GM18861 (cell line): ENCODE measurements at regions not wholly inside any gene's neighbourhood (a gene's known extent, or its start where the extent isn't known, plus 50 kb on each side); places are given as distances from the start of the nearest gene placed in this dataset.

Experiments
- ATAC-seq: cut with Tn5 transposase; IDR thresholded peaks from one replicate; pipeline ENCODE4 v1.9.1; 2021; ENCODE audit not compliant: unreplicated experiment

GRCh38 chr18:75553021-75553420 lies 125.5 kb upstream of the SMIM21 start:
- ATAC-seq: no peak

GRCh38 chr18:75551071-75551470 lies 123.6 kb upstream of the SMIM21 start:
- ATAC-seq: no peak

- no peak for ATAC-seq
Observed at GRCh38 chr18:75548353-75548905, 120.9 kb upstream of the SMIM21 start.

- no peak for ATAC-seq
Observed at GRCh38 chr18:75546964-75547363, 119.5 kb upstream of the SMIM21 start.

GRCh38 chr18:75545189-75545588 lies 117.7 kb upstream of the SMIM21 start:
- no peak for ATAC-seq

- ATAC-seq: no peak
Observed at GRCh38 chr18:75544496-75544895, 117.0 kb upstream of the SMIM21 start.

- no peak for ATAC-seq
Observed at GRCh38 chr18:75544051-75544481, 116.6 kb upstream of the SMIM21 start.

- no peak for ATAC-seq
Observed at GRCh38 chr18:75538727-75539126, 111.2 kb upstream of the SMIM21 start.

GRCh38 chr18:75533950-75534349 lies 106.4 kb upstream of the SMIM21 start:
- no peak for ATAC-seq

- ATAC-seq: no peak
Observed at GRCh38 chr18:75533209-75533608, 105.7 kb upstream of the SMIM21 start.

- no peak for ATAC-seq
Observed at GRCh38 chr18:75531851-75532459, 104.5 kb upstream of the SMIM21 start.

- no peak for ATAC-seq
Observed at GRCh38 chr18:75531212-75531850, 103.8 kb upstream of the SMIM21 start.

GRCh38 chr18:75530566-75531211 lies 103.2 kb upstream of the SMIM21 start:
- ATAC-seq: no peak

- ATAC-seq: no peak
Observed at GRCh38 chr18:75530118-75530517, 102.6 kb upstream of the SMIM21 start.

GRCh38 chr18:75529394-75529793 lies 101.9 kb upstream of the SMIM21 start:
- no peak for ATAC-seq

GRCh38 chr18:75527848-75528685 lies 100.6 kb upstream of the SMIM21 start:
- ATAC-seq: no peak

GRCh38 chr18:75526038-75526437 lies 98.5 kb upstream of the SMIM21 start:
- no peak for ATAC-seq

- ATAC-seq: no peak
Observed at GRCh38 chr18:75525331-75525730, 97.8 kb upstream of the SMIM21 start.

- no peak for ATAC-seq
Observed at GRCh38 chr18:75524841-75525240, 97.3 kb upstream of the SMIM21 start.

GRCh38 chr18:75524181-75524580 lies 96.7 kb upstream of the SMIM21 start:
- ATAC-seq: no peak

GRCh38 chr18:75521816-75522215 lies 94.3 kb upstream of the SMIM21 start:
- no peak for ATAC-seq
